Keratinocyte (primary cell): ENCODE measurements at regions not wholly inside any gene's neighbourhood (a gene's known extent, or its start where the extent isn't known, plus 50 kb on each side); places are given as distances from the start of the nearest gene placed in this dataset.

ENCODE experiments used
- DNase-seq: peaks from one replicate; pipeline ENCODE4 v3.0.0-alpha.2; 2011; ENCODE audit warnings: low read depth, missing footprints, low spot score
- FAIRE-seq: peaks from 2 replicates; lab custom pipeline; 2011; peaks lifted over from hg19 to GRCh38; lab: Jason Lieb, UNC
- H2AFZ ChIP-seq: 2 replicates; pipeline ENCODE4 v1.6.0; 2012; ENCODE audit warnings: low read length, control low read depth, inconsistent platforms; ENCODE audit not compliant: control insufficient read depth
- H3K27ac ChIP-seq: 2 replicates; pipeline ENCODE4 v1.5.1; 2011; ENCODE audit warnings: low read length; ENCODE audit not compliant: control insufficient read depth, insufficient read depth
- H3K27me3 ChIP-seq: 3 replicates; pipeline ENCODE4 v1.6.0; 2011; ENCODE audit warnings: low read length; ENCODE audit not compliant: control insufficient read depth, insufficient read depth; ENCODE audit errors: extremely low read depth
- H3K36me3 ChIP-seq, 2 experiments: 2 replicates in 1 of 2; 3 replicates in 1 of 2; pipeline ENCODE4 v1.5.1; 2011; ENCODE audit warnings: low read length in 2 of 2, mild to moderate bottlenecking in 1 of 2; ENCODE audit not compliant: control insufficient read depth in 2 of 2, insufficient read depth in 2 of 2; ENCODE audit errors: extremely low read depth in 1 of 2
- H3K4me1 ChIP-seq: 3 replicates; pipeline ENCODE4 v1.5.1; 2011; ENCODE audit warnings: low read length; ENCODE audit not compliant: control insufficient read depth, insufficient read depth; ENCODE audit errors: extremely low read depth
- H3K4me2 ChIP-seq: 3 replicates; pipeline ENCODE4 v1.6.0; 2011; ENCODE audit warnings: low read depth, low read length; ENCODE audit not compliant: control insufficient read depth, insufficient read depth; ENCODE audit errors: extremely low read depth
- H3K4me3 ChIP-seq, 3 experiments: fragments of 200-600 bp in 1 of 3; sonication (generic) in 1 of 3; 2 replicates in 2 of 3; 3 replicates in 1 of 3; pipeline ENCODE4 v1.5.1; 2011 to 2016; ENCODE audit warnings: low read length in 3 of 3, mild to moderate bottlenecking in 3 of 3, control low read depth in 2 of 3, inconsistent platforms in 1 of 3, low read depth in 1 of 3, mixed read lengths in 1 of 3, mixed run types in 1 of 3, moderate library complexity in 1 of 3; ENCODE audit not compliant: control insufficient read depth in 2 of 3, insufficient read depth in 2 of 3; ENCODE audit errors: extremely low read depth in 1 of 3
- H3K79me2 ChIP-seq: 2 replicates; pipeline ENCODE4 v1.6.0; 2012; ENCODE audit warnings: low read length; ENCODE audit not compliant: control insufficient read depth, insufficient read depth
- H3K9ac ChIP-seq: 3 replicates; pipeline ENCODE4 v1.6.0; 2011; ENCODE audit warnings: low read length; ENCODE audit not compliant: control insufficient read depth, insufficient read depth; ENCODE audit errors: extremely low read depth
- H3K9me1 ChIP-seq: 3 replicates; pipeline ENCODE4 v1.6.0; 2011; ENCODE audit warnings: low read length; ENCODE audit not compliant: control insufficient read depth, insufficient read depth; ENCODE audit errors: extremely low read depth
- H3K9me3 ChIP-seq: 2 replicates; pipeline ENCODE4 v1.5.1; 2012; ENCODE audit warnings: low read depth, low read length; ENCODE audit not compliant: control insufficient read depth
- H4K20me1 ChIP-seq: 3 replicates; pipeline ENCODE4 v1.6.0; 2011; ENCODE audit warnings: low read length; ENCODE audit not compliant: control insufficient read depth, insufficient read depth; ENCODE audit errors: extremely low read depth
- EZH2 ChIP-seq: IDR thresholded peaks from one replicate; pipeline ENCODE4 v1.6.1; 2012; ENCODE audit warnings: inconsistent platforms, mild to moderate bottlenecking, low read length, moderate library complexity
- dilution Hi-C: fragments of 300-500 bp; cut with MboI; formaldehyde crosslinking; loops from one replicate; pipeline ENCODE4 v1.7.0; 2020; ENCODE audit warnings: low sequenced_read_pairs; ENCODE audit not compliant: extremely low pct_ligation_motif_present
- TF ChIP-seq, protein P1 (sequence below), 3 experiments: IDR thresholded peaks in 1 of 3; conservative IDR thresholded peaks in 1 of 3; optimal IDR thresholded peaks in 1 of 3; 2 replicates in 2 of 3; 3 replicates in 1 of 3; pipeline versions ENCODE3 to v1.5.1; 2011; ENCODE audit warnings: low read length in 3 of 3, mild to moderate bottlenecking in 3 of 3, moderate library complexity in 2 of 3, control low read depth in 1 of 3, inconsistent platforms in 1 of 3; ENCODE audit not compliant: insufficient read depth in 2 of 3; ENCODE audit errors: extremely low read depth in 1 of 3

DNA sequence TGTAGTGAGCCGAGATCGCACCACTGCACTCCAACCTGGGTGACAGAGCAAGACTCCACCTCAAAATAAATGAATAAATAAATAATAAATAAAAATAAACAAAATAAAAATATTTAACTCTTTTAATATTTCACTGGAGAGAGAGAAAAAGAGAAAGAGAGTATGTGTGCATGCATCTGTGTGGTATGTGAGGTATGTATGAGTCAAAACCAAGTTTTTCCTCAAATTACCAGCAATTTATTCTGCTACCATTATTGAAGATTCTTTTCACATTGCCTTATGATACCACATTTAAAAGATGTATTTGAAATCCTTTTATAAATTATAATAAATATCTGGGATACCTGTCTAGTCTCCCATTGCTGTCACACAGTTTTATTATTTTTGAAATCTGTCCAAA lies 122.1 kb downstream of the CD164 start:
- dilution Hi-C loops = no loop called here
- Histone ChIP-seq H4K20me1 (no peaks in the 10 kb centered on the region), H3K27me3 (no peaks in the 10 kb centered on the region), H3K9me3 (no peaks in the 10 kb centered on the region), H3K27ac (no peak overlapping the region), H3K4me1 (no peaks in the 10 kb centered on the region), H3K9me1 (no peaks in the 10 kb centered on the region), H2AFZ (no peak overlapping the region), H3K79me2 (no peaks in the 10 kb centered on the region), H3K36me3 (no peaks in the 10 kb centered on the region), H3K4me3 (no peak overlapping the region), H3K4me2 (peak overlapping the region; percentile 7), H3K9ac (no peak overlapping the region)
- TF ChIP-seq, protein P1, sequence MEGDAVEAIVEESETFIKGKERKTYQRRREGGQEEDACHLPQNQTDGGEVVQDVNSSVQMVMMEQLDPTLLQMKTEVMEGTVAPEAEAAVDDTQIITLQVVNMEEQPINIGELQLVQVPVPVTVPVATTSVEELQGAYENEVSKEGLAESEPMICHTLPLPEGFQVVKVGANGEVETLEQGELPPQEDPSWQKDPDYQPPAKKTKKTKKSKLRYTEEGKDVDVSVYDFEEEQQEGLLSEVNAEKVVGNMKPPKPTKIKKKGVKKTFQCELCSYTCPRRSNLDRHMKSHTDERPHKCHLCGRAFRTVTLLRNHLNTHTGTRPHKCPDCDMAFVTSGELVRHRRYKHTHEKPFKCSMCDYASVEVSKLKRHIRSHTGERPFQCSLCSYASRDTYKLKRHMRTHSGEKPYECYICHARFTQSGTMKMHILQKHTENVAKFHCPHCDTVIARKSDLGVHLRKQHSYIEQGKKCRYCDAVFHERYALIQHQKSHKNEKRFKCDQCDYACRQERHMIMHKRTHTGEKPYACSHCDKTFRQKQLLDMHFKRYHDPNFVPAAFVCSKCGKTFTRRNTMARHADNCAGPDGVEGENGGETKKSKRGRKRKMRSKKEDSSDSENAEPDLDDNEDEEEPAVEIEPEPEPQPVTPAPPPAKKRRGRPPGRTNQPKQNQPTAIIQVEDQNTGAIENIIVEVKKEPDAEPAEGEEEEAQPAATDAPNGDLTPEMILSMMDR (optimal IDR thresholded peaks at IDR 0.05 in 1 of 3, IDR thresholded peaks at IDR 0.05 in 1 of 3, conservative IDR thresholded peaks at IDR 0.05 in 1 of 3; ENCODE audit: extremely low read depth in 1 of 3, insufficient read depth in 2 of 3, low read length in 3 of 3) = no peak
- TF ChIP-seq EZH2 = no peak
- FAIRE-seq = no peak
- no peak for DNase-seq

DNA sequence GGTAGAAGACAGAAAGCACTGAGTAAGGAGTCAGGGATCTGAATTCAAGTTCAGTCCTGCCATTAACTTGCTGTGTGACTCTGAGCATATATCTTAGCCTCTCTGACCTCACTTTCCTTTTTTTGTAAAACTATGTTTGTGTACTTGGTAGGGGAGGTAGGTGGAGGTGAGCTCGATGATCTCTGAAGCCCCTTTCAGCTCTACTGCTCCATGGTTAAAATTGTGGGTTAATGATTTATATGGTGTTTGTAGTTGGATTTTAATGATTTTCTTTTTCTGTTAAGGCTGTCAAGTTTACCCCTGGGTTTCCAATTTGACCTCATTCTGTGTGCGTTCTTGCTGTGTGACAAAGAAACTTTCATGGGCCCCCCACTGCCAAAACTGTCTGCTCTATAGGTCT lies 124.1 kb downstream of the CD164 start:
- H3K9me1 ChIP-seq = no peaks in the 10 kb centered on the region
- no peaks in the 10 kb centered on the region for H3K36me3 ChIP-seq
- no peaks in the 10 kb centered on the region for H3K79me2 ChIP-seq
- dilution Hi-C loops = no loop called here
- H3K4me2 ChIP-seq = no peak overlapping the region
- H2AFZ ChIP-seq = no peak overlapping the region
- no peak for FAIRE-seq
- no peak overlapping the region for H3K4me3 ChIP-seq
- no peak overlapping the region for H3K27ac ChIP-seq
- no peak for TF ChIP-seq EZH2
- TF ChIP-seq, protein P1 (optimal IDR thresholded peaks at IDR 0.05 in 1 of 3, IDR thresholded peaks at IDR 0.05 in 1 of 3, conservative IDR thresholded peaks at IDR 0.05 in 1 of 3; ENCODE audit: extremely low read depth in 1 of 3, insufficient read depth in 2 of 3, low read length in 3 of 3) = no peak
- H3K27me3 ChIP-seq = no peaks in the 10 kb centered on the region
- no peak for DNase-seq
- H3K9ac ChIP-seq = no peak overlapping the region
- H4K20me1 ChIP-seq = no peaks in the 10 kb centered on the region
- no peaks in the 10 kb centered on the region for H3K9me3 ChIP-seq
- no peaks in the 10 kb centered on the region for H3K4me1 ChIP-seq
